HG02798 (cell line): ENCODE measurements at regions not wholly inside any gene's neighbourhood (a gene's known extent, or its start where the extent isn't known, plus 50 kb on each side); places are given as distances from the start of the nearest gene placed in this dataset.
"Not testable (repeated sequence)": the region's sequence is repeated elsewhere in the genome, so short reads cannot be mapped to it uniquely, and the experiment has no call there.

Experiments
- ATAC-seq: cut with Tn5 transposase; IDR thresholded peaks from one replicate; pipeline ENCODE4 v1.9.1; 2021; ENCODE audit warnings: mild to moderate bottlenecking; ENCODE audit not compliant: unreplicated experiment, poor library complexity

GRCh38 chr12:127588249-127588648, 678.7 kb upstream of the TMEM132C start:
- no peak for ATAC-seq

- no peak for ATAC-seq
Observed at GRCh38 chr12:127589541-127589940, 677.4 kb upstream of the TMEM132C start.

- ATAC-seq: no peak
Observed at GRCh38 chr12:127590868-127591267, 676.1 kb upstream of the TMEM132C start.

GRCh38 chr12:127592245-127592644, 674.7 kb upstream of the TMEM132C start:
- ATAC-seq: no peak

GRCh38 chr12:127594351-127594970, 672.5 kb upstream of the TMEM132C start:
- ATAC-seq: no peak

GRCh38 chr12:127595506-127595905, 671.5 kb upstream of the TMEM132C start:
- ATAC-seq: no peak

GRCh38 chr12:127596891-127597290, 670.1 kb upstream of the TMEM132C start:
- ATAC-seq: no peak

GRCh38 chr12:127599436-127599835, 667.5 kb upstream of the TMEM132C start:
- no peak for ATAC-seq

- no peak for ATAC-seq
Observed at GRCh38 chr12:127600211-127600610, 666.8 kb upstream of the TMEM132C start.

- ATAC-seq: no peak
Observed at GRCh38 chr12:127606476-127607015, 660.4 kb upstream of the TMEM132C start.

- no peak for ATAC-seq
Observed at GRCh38 chr12:127607146-127607725, 659.7 kb upstream of the TMEM132C start.

GRCh38 chr12:127608359-127608758, 658.6 kb upstream of the TMEM132C start:
- ATAC-seq: not testable (repeated sequence)

- ATAC-seq: no peak
Observed at GRCh38 chr12:127613056-127613455, 653.9 kb upstream of the TMEM132C start.

GRCh38 chr12:127619869-127620734, 646.9 kb upstream of the TMEM132C start:
- ATAC-seq: no peak

- ATAC-seq: no peak
Observed at GRCh38 chr12:127620735-127621355, 646.1 kb upstream of the TMEM132C start.

GRCh38 chr12:127621366-127621765, 645.6 kb upstream of the TMEM132C start:
- no peak for ATAC-seq

- no peak for ATAC-seq
Observed at GRCh38 chr12:127623362-127623761, 643.6 kb upstream of the TMEM132C start.

- no peak for ATAC-seq
Observed at GRCh38 chr12:127625176-127625771, 641.7 kb upstream of the TMEM132C start.

- no peak for ATAC-seq
Observed at GRCh38 chr12:127628645-127629044, 638.3 kb upstream of the TMEM132C start.
